ENCODE measurements at regions not wholly inside any gene's neighbourhood (a gene's known extent, or its start where the extent isn't known, plus 50 kb on each side); places are given as distances from the start of the nearest gene placed in this dataset.

GRCh38 chr10:33396279-33396678 lies 61.8 kb upstream of the NRP1 start:
- FAIRE-seq: no peak
- Histone ChIP-seq H3K14ac (ENCODE audit: insufficient read length) (no peak overlapping the region), H3K4me1 (replicated peaks in 1 of 4; ENCODE audit: control insufficient read depth in 3 of 4, insufficient read depth in 4 of 4, low read length in 3 of 4) (peaks cover 0 to 2% (median 0%) of the 10 kb centered on the region in 4 experiments; a peak in 1 of 7 replicates), H2BK5ac (ENCODE audit: low read depth, low read length) (no peak overlapping the region), H4K91ac (replicated peaks; ENCODE audit: insufficient read length, low read length) (no peak overlapping the region), H3K79me1 (ENCODE audit: low read depth, low read length) (no peaks in the 10 kb centered on the region), H2AK5ac (ENCODE audit: low read depth, low read length) (no peak overlapping the region), H3K36me3 (ENCODE audit: control insufficient read depth in 2 of 4, insufficient read depth in 4 of 4, low read length in 3 of 4) (no peaks in the 10 kb centered on the region), H2AFZ (ENCODE audit: low read length) (no peak overlapping the region), H3K4me3 (ENCODE audit: extremely low read depth in 1 of 4, insufficient read depth in 2 of 4, low read depth in 3 of 4, low read length in 4 of 4) (no peak overlapping the region), H3K56ac (replicated peaks; ENCODE audit: insufficient read length, low read depth, low read length) (no peak overlapping the region), H4K5ac (ENCODE audit: insufficient read length, low read depth, low read length) (no peak overlapping the region), H4K8ac (ENCODE audit: extremely low read depth, insufficient read depth, low read length) (no peak overlapping the region), H3K4me2 (ENCODE audit: insufficient read depth in 1 of 2, low read depth in 2 of 2, low read length in 2 of 2) (no peak overlapping the region), H3K23ac (ENCODE audit: insufficient read length) (no peak overlapping the region), H3K4ac (replicated peaks; ENCODE audit: insufficient read length, low read depth, low read length) (no peak overlapping the region), H2BK12ac (ENCODE audit: low read depth, low read length) (no peak overlapping the region), H2BK20ac (ENCODE audit: low read length) (no peak overlapping the region), H2BK15ac (ENCODE audit: low read length) (no peak overlapping the region), H3K27ac (ENCODE audit: low read depth, low read length) (no peak overlapping the region), H3K79me2 (ENCODE audit: control insufficient read depth in 1 of 2, insufficient read depth in 2 of 2, low read length in 2 of 2) (0 out of 4 replicates have a peak, but pooled peaks cover 0 to 3% of the 10 kb centered on the region in 2 experiments), H3K9me3 (ENCODE audit: insufficient read depth in 2 of 2, low read depth in 1 of 2, low read length in 1 of 2) (peaks cover 4 to 5% of the 10 kb centered on the region in 2 experiments; a peak in 1 of 4 replicates), H3K18ac (ENCODE audit: extremely low read depth, low read length) (no peak overlapping the region), H3K9ac (replicated peaks in 1 of 4; ENCODE audit: extremely low read depth in 1 of 4, low read depth in 3 of 4, low read length in 3 of 4) (no peak overlapping the region), H3K27me3 (replicated peaks in 1 of 4; ENCODE audit: control insufficient read depth in 3 of 4, extremely low read depth in 1 of 4, insufficient read depth in 3 of 4, low read length in 3 of 4) (no peaks in the 10 kb centered on the region), H4K20me1 (replicated peaks in 1 of 2; ENCODE audit: control insufficient read depth in 1 of 2, insufficient read depth in 2 of 2, low read length in 2 of 2) (no peaks in the 10 kb centered on the region), H3K23me2 (ENCODE audit: low read depth, low read length) (no peaks in the 10 kb centered on the region), H2BK120ac (replicated peaks; ENCODE audit: low read depth, low read length) (no peak overlapping the region)
- POLR2A ChIA-PET (ENCODE audit: partially characterized antibody): no interaction called here
- DNase-seq (ENCODE audit: low read depth in 1 of 2, low spot score in 2 of 2): no peak
- CTCF ChIA-PET (ENCODE audit: partially characterized antibody): interaction anchor here (0.7 to 0.8 kb wide), 2 partner anchors 16 to 67 kb away, joined by 3 read pairs; no protein-coding TSS in a partner anchor
- 90% methylated on average over 3 of the region's 3 CpGs; no CpG with 5 or more reads in 1 of the 2 experiments for WGBS, 2 experiments (ENCODE audit: extremely low coverage in 1 of 2, insufficient coverage in 1 of 2, insufficient read length in 1 of 2, insufficient replicate concordance in 2 of 2, low coverage in 1 of 2, low lambda C conversion rate in 2 of 2, missing lambda C conversion rate in 1 of 2)
- TF ChIP-seq KDM1A (IDR thresholded peaks at IDR 0.05; ENCODE audit: borderline replicate concordance, low read length): no peak
- no peak for TF ChIP-seq SP4 (IDR thresholded peaks at IDR 0.05; ENCODE audit: low read length)
- TF ChIP-seq GABPA (IDR thresholded peaks at IDR 0.05; ENCODE audit: borderline replicate concordance, insufficient read depth, low read length): no peak
- TF ChIP-seq SUZ12 (IDR thresholded peaks at IDR 0.05; ENCODE audit: low read length): no peak
- no peak for TF ChIP-seq EP300 (IDR thresholded peaks at IDR 0.05; ENCODE audit: borderline replicate concordance in 1 of 2, low read depth in 2 of 2, low read length in 2 of 2)

Measured in H1 (cell line).